H1 (cell line): ENCODE measurements at regions not wholly inside any gene's neighbourhood (a gene's known extent, or its start where the extent isn't known, plus 50 kb on each side); places are given as distances from the start of the nearest gene placed in this dataset.

ENCODE experiments used
- CTCF ChIA-PET: fragments of 300-600 bp; sonication (Branson Sonifier 250); formaldehyde crosslinking; loops from one replicate; lab custom pipeline; 2021; ENCODE audit not compliant: partially characterized antibody; lab: Charles Lee
- POLR2A ChIA-PET: fragments of 300-600 bp; sonication (Branson Sonifier 250); formaldehyde crosslinking; loops from one replicate; lab custom pipeline; 2021; ENCODE audit warnings: inconsistent platforms; ENCODE audit not compliant: partially characterized antibody; lab: Charles Lee
- DNase-seq, 2 experiments: peaks; one replicate each; pipeline versions ENCODE4 v3.0.0 to v3.0.0-alpha.2; 2010 to 2022; ENCODE audit warnings: low spot score in 2 of 2, low read depth in 1 of 2, mixed read lengths in 1 of 2
- FAIRE-seq: peaks from 2 replicates; lab custom pipeline; 2011; peaks lifted over from hg19 to GRCh38; lab: Jason Lieb, UNC
- H2AFZ ChIP-seq: 2 replicates; pipeline ENCODE4 v1.8.1; 2012; ENCODE audit warnings: low read length, inconsistent platforms
- H2AK5ac ChIP-seq: 2 replicates; pipeline ENCODE4 v1.6.1; 2013; ENCODE audit warnings: low read depth, low read length
- H2BK120ac ChIP-seq: replicated peaks from 2 replicates; pipeline ENCODE3; 2013; ENCODE audit warnings: low read depth, low read length, inconsistent platforms
- H2BK12ac ChIP-seq: 2 replicates; pipeline ENCODE4 v1.6.1; 2013; ENCODE audit warnings: low read depth, low read length
- H2BK15ac ChIP-seq: 2 replicates; pipeline ENCODE4 v1.6.1; 2013; ENCODE audit warnings: low read length
- H2BK20ac ChIP-seq: 2 replicates; pipeline ENCODE4 v1.6.1; 2013; ENCODE audit warnings: low read length
- H2BK5ac ChIP-seq: 2 replicates; pipeline ENCODE4 v1.6.1; 2013; ENCODE audit warnings: low read depth, low read length
- H3K14ac ChIP-seq: 2 replicates; pipeline ENCODE4 v1.6.1; 2013; ENCODE audit warnings: inconsistent platforms; ENCODE audit not compliant: insufficient read length
- H3K18ac ChIP-seq: 2 replicates; pipeline ENCODE4 v1.6.1; 2013; ENCODE audit warnings: low read length; ENCODE audit errors: extremely low read depth
- H3K23ac ChIP-seq: 2 replicates; pipeline ENCODE4 v1.6.1; 2013; ENCODE audit warnings: inconsistent platforms; ENCODE audit not compliant: insufficient read length
- H3K23me2 ChIP-seq: 2 replicates; pipeline ENCODE4 v1.6.1; 2013; ENCODE audit warnings: low read depth, low read length
- H3K27ac ChIP-seq: 2 replicates; pipeline ENCODE4 v1.6.1; 2011; ENCODE audit warnings: low read depth, low read length, inconsistent platforms
- H3K27me3 ChIP-seq, 4 experiments: replicated peaks in 1 of 4; 1 replicate in 1 of 4; 2 replicates in 3 of 4; pipeline versions ENCODE4 v1.6.1 to v1.8.1; 2011 to 2013; ENCODE audit warnings: low read length in 3 of 4, mild to moderate bottlenecking in 3 of 4, inconsistent platforms in 2 of 4, mixed read lengths in 2 of 4, moderate library complexity in 1 of 4; ENCODE audit not compliant: control insufficient read depth in 3 of 4, insufficient read depth in 3 of 4; ENCODE audit errors: extremely low read depth in 1 of 4
- H3K36me3 ChIP-seq, 4 experiments: 2 replicates each; pipeline versions ENCODE4 v1.6.1 to v1.8.1; 2011 to 2013; ENCODE audit warnings: mild to moderate bottlenecking in 4 of 4, low read length in 3 of 4, moderate library complexity in 2 of 4, control low read depth in 1 of 4, inconsistent platforms in 1 of 4; ENCODE audit not compliant: insufficient read depth in 4 of 4, control insufficient read depth in 2 of 4
- H3K4ac ChIP-seq: replicated peaks from 2 replicates; pipeline ENCODE3; 2013; ENCODE audit warnings: low read length, low read depth, mixed read lengths, inconsistent platforms; ENCODE audit not compliant: insufficient read length
- H3K4me1 ChIP-seq, 4 experiments: replicated peaks in 1 of 4; 1 replicate in 1 of 4; 2 replicates in 3 of 4; pipeline versions ENCODE4 v1.6.1 to v1.8.1; 2011 to 2013; ENCODE audit warnings: low read length in 3 of 4, inconsistent platforms in 2 of 4, mixed read lengths in 1 of 4; ENCODE audit not compliant: insufficient read depth in 4 of 4, control insufficient read depth in 3 of 4
- H3K4me2 ChIP-seq, 2 experiments: 2 replicates each; pipeline versions ENCODE4 v1.6.1 to v1.8.1; 2011 to 2013; ENCODE audit warnings: low read depth in 2 of 2, low read length in 2 of 2, control low read depth in 1 of 2, inconsistent platforms in 1 of 2, mild to moderate bottlenecking in 1 of 2; ENCODE audit not compliant: insufficient read depth in 1 of 2
- H3K4me3 ChIP-seq, 4 experiments: fragments of 200-600, 300-600 bp in 1 of 4; sonication (generic), shearing (Covaris generic), sonication (Bioruptor Twin) in 1 of 4; 2 replicates each; pipeline versions ENCODE4 v1.5.1 to v1.8.1; 2011 to 2016; ENCODE audit warnings: low read length in 4 of 4, low read depth in 3 of 4, control low read depth in 2 of 4, inconsistent platforms in 2 of 4, mild to moderate bottlenecking in 2 of 4, mixed read lengths in 1 of 4, moderate library complexity in 1 of 4; ENCODE audit not compliant: insufficient read depth in 2 of 4; ENCODE audit errors: extremely low read depth in 1 of 4
- H3K56ac ChIP-seq: replicated peaks from 2 replicates; pipeline ENCODE3; 2013; ENCODE audit warnings: low read depth, mild to moderate bottlenecking, mixed read lengths, low read length, inconsistent platforms; ENCODE audit not compliant: insufficient read length
- H3K79me1 ChIP-seq: 2 replicates; pipeline ENCODE4 v1.6.1; 2013; ENCODE audit warnings: low read depth, low read length, control low read depth
- H3K79me2 ChIP-seq, 2 experiments: 2 replicates each; pipeline versions ENCODE4 v1.6.1 to v1.8.1; 2012 to 2013; ENCODE audit warnings: low read length in 2 of 2, mild to moderate bottlenecking in 2 of 2, inconsistent platforms in 1 of 2; ENCODE audit not compliant: insufficient read depth in 2 of 2, control insufficient read depth in 1 of 2
- H3K9ac ChIP-seq, 4 experiments: replicated peaks in 1 of 4; 1 replicate in 1 of 4; 2 replicates in 3 of 4; pipeline versions ENCODE4 v1.6.1 to v1.8.1; 2011 to 2013; ENCODE audit warnings: low read depth in 3 of 4, low read length in 3 of 4, control low read depth in 2 of 4, mild to moderate bottlenecking in 2 of 4, moderate library complexity in 2 of 4, inconsistent platforms in 1 of 4; ENCODE audit errors: extremely low read depth in 1 of 4
- H3K9me3 ChIP-seq, 2 experiments: 2 replicates each; pipeline versions ENCODE4 v1.6.1 to v1.8.1; 2012 to 2013; ENCODE audit warnings: mild to moderate bottlenecking in 2 of 2, moderate library complexity in 2 of 2, control low read depth in 1 of 2, inconsistent platforms in 1 of 2, low read depth in 1 of 2, low read length in 1 of 2, mixed read lengths in 1 of 2; ENCODE audit not compliant: insufficient read depth in 2 of 2
- H4K20me1 ChIP-seq, 2 experiments: replicated peaks in 1 of 2; 2 replicates each; pipeline versions ENCODE3 to v1.8.1; 2011 to 2013; ENCODE audit warnings: inconsistent platforms in 2 of 2, low read length in 2 of 2, mild to moderate bottlenecking in 1 of 2; ENCODE audit not compliant: insufficient read depth in 2 of 2, control insufficient read depth in 1 of 2
- H4K5ac ChIP-seq: 2 replicates; pipeline ENCODE4 v1.6.1; 2013; ENCODE audit warnings: low read length, low read depth, mixed read lengths, inconsistent platforms; ENCODE audit not compliant: insufficient read length
- H4K8ac ChIP-seq: 2 replicates; pipeline ENCODE4 v1.8.0; 2013; ENCODE audit warnings: mild to moderate bottlenecking, moderate library complexity, low read length, inconsistent platforms; ENCODE audit not compliant: insufficient read depth; ENCODE audit errors: extremely low read depth
- H4K91ac ChIP-seq: replicated peaks from 2 replicates; pipeline ENCODE3; 2013; ENCODE audit warnings: low read length, mixed read lengths, inconsistent platforms; ENCODE audit not compliant: insufficient read length
- ATF3 ChIP-seq: IDR thresholded peaks from 2 replicates; pipeline ENCODE4 v1.6.1; 2011; ENCODE audit warnings: low read depth, mild to moderate bottlenecking, low read length; ENCODE audit not compliant: insufficient read depth
- BCL11A ChIP-seq, 2 experiments: IDR thresholded peaks; one replicate each; pipeline ENCODE4 v1.6.1; 2011; ENCODE audit warnings: low read depth in 2 of 2, low read length in 2 of 2, mild to moderate bottlenecking in 2 of 2
- CHD1 ChIP-seq: IDR thresholded peaks from 2 replicates; pipeline ENCODE4 v1.6.1; 2012; ENCODE audit warnings: low read depth, low read length, improper control_type of control experiment
- EGR1 ChIP-seq: IDR thresholded peaks from 2 replicates; pipeline ENCODE4 v1.6.1; 2011; ENCODE audit warnings: low read depth, low read length, borderline replicate concordance
- EZH2 ChIP-seq: fragments of 200-600 bp; sonication (generic); IDR thresholded peaks from 2 replicates; pipeline ENCODE4 v1.7.1; 2012; ENCODE audit warnings: low read depth, mild to moderate bottlenecking, moderate library complexity, low read length, inconsistent platforms; ENCODE audit not compliant: severe bottlenecking
- GABPA ChIP-seq: IDR thresholded peaks from 2 replicates; pipeline ENCODE4 v1.6.1; 2011; ENCODE audit warnings: mild to moderate bottlenecking, low read length, moderate library complexity, borderline replicate concordance; ENCODE audit not compliant: insufficient read depth
- JUN ChIP-seq: IDR thresholded peaks from 2 replicates; pipeline ENCODE4 v1.6.1; 2011; ENCODE audit warnings: low read depth, mild to moderate bottlenecking, improper control_type of control experiment, low read length
- YY1 ChIP-seq: IDR thresholded peaks from 2 replicates; pipeline ENCODE4 v1.6.1; 2011; ENCODE audit warnings: low read depth, mild to moderate bottlenecking, low read length
- WGBS, 2 experiments: shearing (Covaris generic) in 1 of 2; methylation state at CpG; one replicate each; pipeline versions ENCODE4 v1.1.6 to v1.1.7; 2013 to 2015; ENCODE audit warnings: low lambda C conversion rate in 2 of 2, mixed read lengths in 2 of 2, inconsistent platforms in 1 of 2, low coverage in 1 of 2, missing lambda C conversion rate in 1 of 2; ENCODE audit not compliant: insufficient replicate concordance in 2 of 2, insufficient coverage in 1 of 2, insufficient read length in 1 of 2; ENCODE audit errors: extremely low coverage in 1 of 2, missing lambda C conversion rate in 1 of 2; 5-methylcytosine and 5-hydroxymethylcytosine counted together

- H3K4me2 ChIP-seq = no peak overlapping the region
- no peak overlapping the region for H2AFZ ChIP-seq
- H2BK5ac ChIP-seq = no peak overlapping the region
- no peaks in the 10 kb centered on the region for H3K79me2 ChIP-seq
- peaks cover 0 to 1% (median 0%) of the 10 kb centered on the region in 4 experiments; a peak in 2 of 7 replicates for H3K27me3 ChIP-seq
- H3K18ac ChIP-seq = no peak overlapping the region
- TF ChIP-seq EGR1 = no peak
- TF ChIP-seq JUN = no peak
- TF ChIP-seq CHD1 = no peak
- no peak for TF ChIP-seq ATF3
- TF ChIP-seq YY1 = no peak
- TF ChIP-seq BCL11A (IDR thresholded peaks at IDR 0.05; ENCODE audit: low read depth in 2 of 2, low read length in 2 of 2) = no peak
- TF ChIP-seq GABPA = no peak
- no peak for TF ChIP-seq EZH2
- H3K23ac ChIP-seq = no peak overlapping the region
- H4K91ac ChIP-seq = no peak overlapping the region
- H2BK12ac ChIP-seq = no peak overlapping the region
- no peaks in the 10 kb centered on the region for H3K4me1 ChIP-seq
- H4K20me1 ChIP-seq = no peaks in the 10 kb centered on the region
- H4K8ac ChIP-seq = no peak overlapping the region
- POLR2A ChIA-PET = no interaction called here
- no peak overlapping the region for H3K56ac ChIP-seq
- DNase-seq = no peak
- WGBS, 2 experiments = 89% methylated on average over 5 of the region's 5 CpGs; no CpG with 5 or more reads in 1 of the 2 experiments
- no peaks in the 10 kb centered on the region; the same call in 1 of the 2 replicates for H3K23me2 ChIP-seq
- no peak overlapping the region for H3K4me3 ChIP-seq
- no peak overlapping the region for H3K9ac ChIP-seq
- H3K4ac ChIP-seq = no peak overlapping the region
- H2BK15ac ChIP-seq = no peak overlapping the region
- CTCF ChIA-PET = no interaction called here
- no peak overlapping the region for H2BK120ac ChIP-seq
- H2AK5ac ChIP-seq = no peak overlapping the region
- H3K36me3 ChIP-seq = no peaks in the 10 kb centered on the region
- H2BK20ac ChIP-seq = no peak overlapping the region
- H3K14ac ChIP-seq = no peak overlapping the region
- H4K5ac ChIP-seq = no peak overlapping the region
- H3K79me1 ChIP-seq = no peaks in the 10 kb centered on the region
- no peaks in the 10 kb centered on the region for H3K9me3 ChIP-seq
- no peak for FAIRE-seq
- no peak overlapping the region for H3K27ac ChIP-seq
These were observed 224.6 kb upstream of the NTM start for GRCh38 chr11:131145791-131146190.
